ENCODE measurements at regions not wholly inside any gene's neighbourhood (a gene's known extent, or its start where the extent isn't known, plus 50 kb on each side); places are given as distances from the start of the nearest gene placed in this dataset.

- Histone ChIP-seq H3K27me3 (ENCODE audit: control insufficient read depth in 1 of 2, insufficient read depth in 2 of 2, low read length in 2 of 2) (no peaks in the 10 kb centered on the region), H3K79me2 (ENCODE audit: insufficient read depth, low read length) (no peaks in the 10 kb centered on the region), H4K20me1 (ENCODE audit: insufficient read depth, low read length) (no peaks in the 10 kb centered on the region), H3K27ac (ENCODE audit: extremely low read length, insufficient read depth, low read length) (no peak overlapping the region), H2AFZ (ENCODE audit: low read length) (no peak overlapping the region), H3K36me3 (replicated peaks in 1 of 2; ENCODE audit: control insufficient read depth in 1 of 2, insufficient read depth in 2 of 2, low read length in 2 of 2) (no peaks in the 10 kb centered on the region), H3K4me3 (replicated peaks in 1 of 3; ENCODE audit: insufficient read depth in 1 of 3, low read depth in 2 of 3, low read length in 3 of 3) (no peak overlapping the region), H3K9ac (ENCODE audit: insufficient read depth, low read depth, low read length) (no peak overlapping the region), H3K4me1 (ENCODE audit: insufficient read depth, low read length) (peaks cover 30% of the 10 kb centered on the region), H3K9me3 (ENCODE audit: low read length) (no peaks in the 10 kb centered on the region; the same call in 1 of the 2 replicates), H3K4me2 (ENCODE audit: low read depth, low read length) (no peak overlapping the region)
- no peak for ATAC-seq
- CTCF ChIA-PET (ENCODE audit: low intra/inter-chr PET ratio, low total read pairs) = no interaction called here
- WGBS (ENCODE audit: low lambda C conversion rate) = 3% methylated on average over 4 of the region's 4 CpGs
- DNase-seq (ENCODE audit: low spot score) = no peak
- POLR2A ChIA-PET = no interaction called here
- no TSS peak for BruUV-seq (replicated peaks)
- in situ Hi-C loops (cut with HindIII; ENCODE audit: extremely low pct_ligation_motif_present, low pct_unique_long_range_greater_than_20kb) (no loop called here), intact Hi-C loops (cut with micrococcal nuclease; ENCODE audit: unreplicated experiment) (no loop called here)
- no peak for FAIRE-seq
- TF ChIP-seq ZBTB7A (CRISPR knock-in tag; IDR thresholded peaks at IDR 0.05) (no peak), POGK (CRISPR knock-in tag; conservative IDR thresholded peaks at IDR 0.05) (no peak), HDAC2 (CRISPR knock-in tag; IDR thresholded peaks at IDR 0.05) (no peak)
- TF ChIP-seq, protein P1, sequence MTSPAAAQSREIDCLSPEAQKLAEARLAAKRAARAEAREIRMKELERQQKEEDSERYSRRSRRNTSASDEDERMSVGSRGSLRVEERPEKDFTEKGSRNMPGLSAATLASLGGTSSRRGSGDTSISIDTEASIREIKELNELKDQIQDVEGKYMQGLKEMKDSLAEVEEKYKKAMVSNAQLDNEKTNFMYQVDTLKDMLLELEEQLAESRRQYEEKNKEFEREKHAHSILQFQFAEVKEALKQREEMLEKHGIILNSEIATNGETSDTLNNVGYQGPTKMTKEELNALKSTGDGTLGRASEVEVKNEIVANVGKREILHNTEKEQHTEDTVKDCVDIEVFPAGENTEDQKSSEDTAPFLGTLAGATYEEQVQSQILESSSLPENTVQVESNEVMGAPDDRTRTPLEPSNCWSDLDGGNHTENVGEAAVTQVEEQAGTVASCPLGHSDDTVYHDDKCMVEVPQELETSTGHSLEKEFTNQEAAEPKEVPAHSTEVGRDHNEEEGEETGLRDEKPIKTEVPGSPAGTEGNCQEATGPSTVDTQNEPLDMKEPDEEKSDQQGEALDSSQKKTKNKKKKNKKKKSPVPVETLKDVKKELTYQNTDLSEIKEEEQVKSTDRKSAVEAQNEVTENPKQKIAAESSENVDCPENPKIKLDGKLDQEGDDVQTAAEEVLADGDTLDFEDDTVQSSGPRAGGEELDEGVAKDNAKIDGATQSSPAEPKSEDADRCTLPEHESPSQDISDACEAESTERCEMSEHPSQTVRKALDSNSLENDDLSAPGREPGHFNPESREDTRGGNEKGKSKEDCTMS (CRISPR knock-in tag; conservative IDR thresholded peaks at IDR 0.05) = no peak
Measured at GRCh38 chr11:80592546-80592945, 1151.7 kb upstream of the TENM4 start.

DNA sequence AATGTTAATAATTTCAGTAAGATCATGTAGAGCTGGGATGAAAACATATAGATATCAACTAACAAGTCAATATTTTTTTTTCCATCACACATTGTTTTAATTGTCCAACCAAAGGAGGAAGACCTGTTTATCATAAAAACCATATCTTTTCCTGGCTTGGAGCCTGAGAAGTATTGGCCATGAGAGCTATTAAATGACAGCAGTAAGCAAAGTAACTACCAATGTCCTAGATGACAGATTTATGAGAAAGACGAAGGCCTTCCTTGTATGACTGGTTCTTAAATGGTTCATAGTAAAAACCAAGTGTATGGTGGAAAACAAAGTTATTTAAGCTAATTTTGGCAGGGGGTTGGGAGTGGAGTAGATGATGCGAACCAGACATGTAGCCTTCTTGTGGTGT is 1147.1 kb upstream of the TENM4 start:
- no peak for ATAC-seq
- no peak overlapping the region for H3K9ac ChIP-seq (ENCODE audit: insufficient read depth, low read depth, low read length)
- POLR2A ChIA-PET = no interaction called here
- TF ChIP-seq MTA1 (CRISPR knock-in tag; IDR thresholded peaks at IDR 0.05; ENCODE audit: borderline replicate concordance) (no peak), HOXD1 (CRISPR knock-in tag; IDR thresholded peaks at IDR 0.05) (no peak), KLF11 (CRISPR knock-in tag; IDR thresholded peaks at IDR 0.05) (no peak)
- TF ChIP-seq, protein P2, sequence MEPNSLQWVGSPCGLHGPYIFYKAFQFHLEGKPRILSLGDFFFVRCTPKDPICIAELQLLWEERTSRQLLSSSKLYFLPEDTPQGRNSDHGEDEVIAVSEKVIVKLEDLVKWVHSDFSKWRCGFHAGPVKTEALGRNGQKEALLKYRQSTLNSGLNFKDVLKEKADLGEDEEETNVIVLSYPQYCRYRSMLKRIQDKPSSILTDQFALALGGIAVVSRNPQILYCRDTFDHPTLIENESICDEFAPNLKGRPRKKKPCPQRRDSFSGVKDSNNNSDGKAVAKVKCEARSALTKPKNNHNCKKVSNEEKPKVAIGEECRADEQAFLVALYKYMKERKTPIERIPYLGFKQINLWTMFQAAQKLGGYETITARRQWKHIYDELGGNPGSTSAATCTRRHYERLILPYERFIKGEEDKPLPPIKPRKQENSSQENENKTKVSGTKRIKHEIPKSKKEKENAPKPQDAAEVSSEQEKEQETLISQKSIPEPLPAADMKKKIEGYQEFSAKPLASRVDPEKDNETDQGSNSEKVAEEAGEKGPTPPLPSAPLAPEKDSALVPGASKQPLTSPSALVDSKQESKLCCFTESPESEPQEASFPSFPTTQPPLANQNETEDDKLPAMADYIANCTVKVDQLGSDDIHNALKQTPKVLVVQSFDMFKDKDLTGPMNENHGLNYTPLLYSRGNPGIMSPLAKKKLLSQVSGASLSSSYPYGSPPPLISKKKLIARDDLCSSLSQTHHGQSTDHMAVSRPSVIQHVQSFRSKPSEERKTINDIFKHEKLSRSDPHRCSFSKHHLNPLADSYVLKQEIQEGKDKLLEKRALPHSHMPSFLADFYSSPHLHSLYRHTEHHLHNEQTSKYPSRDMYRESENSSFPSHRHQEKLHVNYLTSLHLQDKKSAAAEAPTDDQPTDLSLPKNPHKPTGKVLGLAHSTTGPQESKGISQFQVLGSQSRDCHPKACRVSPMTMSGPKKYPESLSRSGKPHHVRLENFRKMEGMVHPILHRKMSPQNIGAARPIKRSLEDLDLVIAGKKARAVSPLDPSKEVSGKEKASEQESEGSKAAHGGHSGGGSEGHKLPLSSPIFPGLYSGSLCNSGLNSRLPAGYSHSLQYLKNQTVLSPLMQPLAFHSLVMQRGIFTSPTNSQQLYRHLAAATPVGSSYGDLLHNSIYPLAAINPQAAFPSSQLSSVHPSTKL (CRISPR knock-in tag; IDR thresholded peaks at IDR 0.05) = no peak

More for the DNA sequence above, 1147.1 kb upstream of the TENM4 start:
- no peaks in the 10 kb centered on the region; the same call in 1 of the 2 replicates for H3K9me3 ChIP-seq (ENCODE audit: low read length)
- FAIRE-seq (no peak), DNase-seq (ENCODE audit: low spot score) (no peak)
- no peaks in the 10 kb centered on the region for H4K20me1 ChIP-seq (ENCODE audit: insufficient read depth, low read length)
- BruUV-seq (replicated peaks) = no TSS peak
- no peak overlapping the region for H3K4me3 ChIP-seq (replicated peaks in 1 of 3; ENCODE audit: insufficient read depth in 1 of 3, low read depth in 2 of 3, low read length in 3 of 3)
- WGBS (ENCODE audit: low lambda C conversion rate) = 27% methylated on average over 2 of the region's 2 CpGs
- H3K36me3 ChIP-seq (replicated peaks in 1 of 2; ENCODE audit: control insufficient read depth in 1 of 2, insufficient read depth in 2 of 2, low read length in 2 of 2) = no peaks in the 10 kb centered on the region
- CTCF ChIA-PET (ENCODE audit: low intra/inter-chr PET ratio, low total read pairs) = no interaction called here
- intact Hi-C loops (cut with micrococcal nuclease; ENCODE audit: unreplicated experiment) = no loop called here
- in situ Hi-C loops (cut with HindIII; ENCODE audit: extremely low pct_ligation_motif_present, low pct_unique_long_range_greater_than_20kb) = no loop called here
- H3K4me1 ChIP-seq (ENCODE audit: insufficient read depth, low read length) = no peaks in the 10 kb centered on the region
- H3K4me2 ChIP-seq (ENCODE audit: low read depth, low read length) = no peak overlapping the region
- H2AFZ ChIP-seq (ENCODE audit: low read length) = no peak overlapping the region
- H3K27me3 ChIP-seq (ENCODE audit: control insufficient read depth in 1 of 2, insufficient read depth in 2 of 2, low read length in 2 of 2) = no peaks in the 10 kb centered on the region
- H3K27ac ChIP-seq (ENCODE audit: extremely low read length, insufficient read depth, low read length) = no peak overlapping the region
- H3K79me2 ChIP-seq (ENCODE audit: insufficient read depth, low read length) = no peaks in the 10 kb centered on the region
